NCI-H774 (cell line): ENCODE measurements at regions not wholly inside any gene's neighbourhood (a gene's known extent, or its start where the extent isn't known, plus 50 kb on each side); places are given as distances from the start of the nearest gene placed in this dataset.

Experiments
- DNase-seq: peaks from one replicate; lab custom pipeline; 2025; lab: John Stamatoyannopoulos, UW

- no peak for DNase-seq
Measured at GRCh38 chr2:119104414-119104813, 54.1 kb downstream of the C1QL2 start.

GRCh38 chr2:119102964-119103363 is 55.6 kb downstream of the C1QL2 start:
- DNase-seq = no peak

GRCh38 chr2:119088416-119088815 is 70.1 kb downstream of the C1QL2 start:
- no peak for DNase-seq

GRCh38 chr2:119086327-119086726 is 72.2 kb downstream of the C1QL2 start:
- no peak for DNase-seq

- DNase-seq = no peak
Measured at GRCh38 chr2:119085613-119086012, 72.9 kb downstream of the C1QL2 start.

GRCh38 chr2:119083416-119083815 is 75.1 kb downstream of the C1QL2 start:
- no peak for DNase-seq

GRCh38 chr2:119082821-119083400 is 75.6 kb downstream of the C1QL2 start:
- DNase-seq = no peak

GRCh38 chr2:119078796-119079195 is 79.8 kb downstream of the C1QL2 start:
- DNase-seq = no peak

GRCh38 chr2:119076713-119077112 is 81.8 kb downstream of the C1QL2 start:
- no peak for DNase-seq

GRCh38 chr2:119073213-119073612 is 85.3 kb downstream of the C1QL2 start:
- DNase-seq = no peak

- DNase-seq = no peak
Measured at GRCh38 chr2:119071476-119071875, 87.1 kb downstream of the C1QL2 start.

- DNase-seq = no peak
Measured at GRCh38 chr2:119069781-119070180, 88.8 kb downstream of the C1QL2 start.

GRCh38 chr2:119068154-119068725 is 90.3 kb downstream of the C1QL2 start:
- peak; percentile 37 for DNase-seq

GRCh38 chr2:119066272-119066804 is 92.2 kb downstream of the C1QL2 start:
- no peak for DNase-seq

- no peak for DNase-seq
Measured at GRCh38 chr2:119065146-119065545, 93.4 kb downstream of the C1QL2 start.

GRCh38 chr2:119064567-119064966 is 94.0 kb downstream of the C1QL2 start:
- no peak for DNase-seq

- DNase-seq = no peak
Measured at GRCh38 chr2:119063177-119063576, 95.4 kb downstream of the C1QL2 start.

- DNase-seq = no peak
Measured at GRCh38 chr2:119062652-119063051, 95.9 kb downstream of the C1QL2 start.

- DNase-seq = no peak
Measured at GRCh38 chr2:119062179-119062578, 96.4 kb downstream of the C1QL2 start.

GRCh38 chr2:119059940-119060339 is 98.6 kb downstream of the C1QL2 start:
- DNase-seq = no peak

- no peak for DNase-seq
Measured at GRCh38 chr2:119059287-119059686, 99.3 kb downstream of the C1QL2 start.

GRCh38 chr2:119053700-119054436 is 104.7 kb downstream of the C1QL2 start:
- DNase-seq = no peak

GRCh38 chr2:119051263-119051662 is 107.3 kb downstream of the C1QL2 start:
- no peak for DNase-seq
